HG02981 (cell line): ENCODE measurements at regions not wholly inside any gene's neighbourhood (a gene's known extent, or its start where the extent isn't known, plus 50 kb on each side); places are given as distances from the start of the nearest gene placed in this dataset.
"Not testable (repeated sequence)": the region's sequence is repeated elsewhere in the genome, so short reads cannot be mapped to it uniquely, and the experiment has no call there.

Experiments used
- ATAC-seq: cut with Tn5 transposase; IDR thresholded peaks from one replicate; pipeline ENCODE4 v1.9.1; 2021; ENCODE audit warnings: mild to moderate bottlenecking, moderate library complexity; ENCODE audit not compliant: unreplicated experiment

- no peak for ATAC-seq
Measured at GRCh38 chr1:38787041-38787440, 72.5 kb downstream of the RRAGC start.

GRCh38 chr1:38786040-38786436 is 73.5 kb downstream of the RRAGC start:
- no peak for ATAC-seq

DNA sequence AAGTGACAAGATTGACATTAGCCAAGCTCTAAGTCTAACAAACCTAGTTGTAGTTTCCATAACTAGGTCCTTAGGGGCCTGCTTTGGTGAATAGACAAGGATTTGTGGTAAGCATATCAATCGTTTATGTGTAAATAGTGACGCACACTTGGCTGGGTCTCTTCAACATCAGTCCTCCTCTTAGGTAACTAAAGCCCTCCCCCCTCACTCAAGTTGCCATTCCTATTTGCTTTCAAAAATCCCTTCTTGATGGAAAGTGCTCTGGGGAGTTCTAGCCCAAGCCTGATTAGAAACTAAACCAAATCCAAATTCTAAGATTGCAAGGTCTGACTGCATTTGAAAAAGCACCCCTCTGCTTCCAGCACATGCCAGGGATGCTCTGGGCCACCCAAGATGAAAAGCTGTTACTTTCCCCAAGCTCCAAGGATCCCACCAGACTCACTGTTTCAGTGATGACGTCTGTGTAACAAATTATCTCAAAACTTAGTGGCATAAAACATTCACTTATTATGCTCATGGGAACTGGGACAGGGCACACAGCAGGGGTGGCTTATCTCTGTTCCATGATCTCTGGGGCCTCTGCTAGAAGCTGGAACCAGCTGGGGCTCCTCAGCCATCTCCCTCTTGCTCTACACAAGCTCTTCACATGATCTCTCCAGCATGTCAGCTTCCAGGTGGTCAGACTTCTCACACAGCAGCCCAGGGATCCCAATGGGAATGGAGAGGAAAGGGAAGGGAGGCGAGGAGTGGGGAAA is 74.1 kb downstream of the RRAGC start:
- ATAC-seq: no peak

DNA sequence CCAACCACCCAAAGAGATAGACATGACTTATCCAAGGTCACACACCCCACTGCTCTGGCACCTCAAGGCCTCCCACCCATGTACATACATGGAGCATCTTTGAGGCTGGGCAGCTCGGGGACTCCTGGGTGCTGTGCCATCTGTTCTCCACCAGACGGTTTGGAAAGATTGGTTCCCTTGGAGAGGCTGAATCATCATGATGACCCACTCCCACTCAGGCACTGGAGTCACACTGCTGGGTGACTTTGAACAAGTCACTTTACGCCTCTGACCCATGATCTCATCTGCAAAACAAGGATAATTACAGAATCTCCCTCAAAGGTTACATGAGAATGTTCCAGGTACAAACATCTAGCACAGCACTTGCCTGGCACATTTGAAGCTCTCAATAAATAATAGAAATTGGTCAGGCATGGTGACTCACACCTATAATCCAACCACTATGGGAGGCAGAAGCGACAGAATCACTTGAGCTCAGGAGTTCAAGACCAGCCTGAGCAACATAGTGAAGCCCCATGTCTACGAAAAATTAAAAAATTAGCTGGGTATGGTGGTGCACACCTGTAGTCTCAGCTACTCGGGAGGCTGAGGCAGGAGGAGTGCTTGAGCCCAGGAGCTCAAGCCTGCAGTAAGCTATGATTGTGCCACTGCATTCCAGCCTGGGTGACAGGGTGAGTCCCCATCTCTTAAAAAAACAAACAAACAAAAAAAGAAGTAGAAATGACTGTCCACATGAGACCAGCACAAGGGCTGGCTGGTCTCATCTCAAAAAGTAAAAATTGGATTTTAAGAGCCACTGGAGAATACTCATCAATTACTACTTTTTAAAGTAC is 74.9 kb downstream of the RRAGC start:
- ATAC-seq: no peak

DNA sequence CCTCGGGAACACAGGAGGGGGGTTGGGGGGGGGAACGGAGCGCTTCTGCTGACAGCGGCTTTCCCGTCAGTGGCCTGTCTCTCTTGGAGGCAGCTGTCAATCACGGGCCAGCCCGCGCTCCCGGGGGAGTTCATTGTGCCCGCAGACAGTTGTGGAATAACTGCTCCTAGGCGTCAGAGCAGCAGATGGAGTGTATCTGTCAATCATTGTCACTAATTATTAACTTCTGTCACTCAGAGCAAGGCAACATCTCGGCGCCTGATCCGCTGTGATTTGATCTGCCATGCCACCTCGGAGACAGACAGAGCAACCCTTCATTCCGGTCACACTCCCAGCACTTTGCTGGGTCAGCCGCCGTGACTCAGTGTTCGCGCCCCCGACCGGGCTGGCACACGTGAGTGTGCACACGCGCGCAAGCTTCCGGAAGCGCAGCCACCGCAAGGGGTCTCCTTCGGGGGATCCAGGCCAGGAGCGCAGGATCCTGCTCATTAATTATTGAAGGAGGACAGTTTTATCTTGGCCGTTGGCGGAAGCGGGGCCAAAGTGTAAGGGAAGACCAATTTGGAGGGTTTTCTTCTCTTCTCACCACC is 75.8 kb downstream of the RRAGC start:
- no peak for ATAC-seq

- no peak for ATAC-seq
Measured at GRCh38 chr1:38781872-38782617, 77.5 kb downstream of the RRAGC start.

GRCh38 chr1:38780133-38780532 is 79.4 kb downstream of the RRAGC start:
- ATAC-seq: no peak

DNA sequence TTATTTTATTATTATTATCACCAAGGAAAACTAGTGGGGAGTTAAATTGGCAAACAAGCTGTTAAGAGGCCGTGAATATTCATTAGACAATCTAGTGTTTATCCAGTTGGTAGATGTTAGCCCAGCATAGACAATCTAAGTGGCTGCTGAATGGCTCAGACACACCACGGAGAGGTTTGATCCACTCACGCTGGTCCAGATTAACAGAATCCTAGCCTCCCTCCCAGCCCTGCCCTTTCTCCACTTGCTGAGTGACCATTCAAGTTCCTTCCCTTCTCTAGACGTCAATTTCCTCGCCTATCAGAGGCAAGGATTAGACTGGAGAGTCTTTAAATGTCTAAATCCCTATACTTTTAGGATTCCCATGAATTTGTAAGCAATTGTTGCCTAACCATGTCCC is 80.1 kb downstream of the RRAGC start:
- ATAC-seq: no peak

DNA sequence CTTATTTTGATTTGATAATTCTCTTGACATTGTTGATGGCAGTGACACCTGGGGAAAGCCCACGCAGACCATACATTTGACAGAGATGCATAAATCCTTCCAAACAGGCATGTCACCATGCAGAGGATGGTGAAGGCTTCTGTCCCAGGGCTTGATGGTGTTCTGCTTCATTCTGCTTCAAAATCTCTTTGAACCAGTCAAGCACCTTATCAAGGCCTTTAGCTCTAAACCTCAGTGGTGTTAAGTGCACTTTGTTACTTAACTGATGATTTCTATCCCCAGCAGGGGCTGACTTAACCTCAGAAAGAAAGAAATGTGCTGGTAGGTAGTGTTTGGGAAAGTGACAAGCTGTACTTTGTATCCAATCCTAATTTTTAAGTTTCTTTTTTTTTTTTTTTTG is 81.1 kb downstream of the RRAGC start:
- no peak for ATAC-seq

- no peak for ATAC-seq
Measured at GRCh38 chr1:38778051-38778450, 81.5 kb downstream of the RRAGC start.

GRCh38 chr1:38777464-38777957 is 82.1 kb downstream of the RRAGC start:
- ATAC-seq: no peak

DNA sequence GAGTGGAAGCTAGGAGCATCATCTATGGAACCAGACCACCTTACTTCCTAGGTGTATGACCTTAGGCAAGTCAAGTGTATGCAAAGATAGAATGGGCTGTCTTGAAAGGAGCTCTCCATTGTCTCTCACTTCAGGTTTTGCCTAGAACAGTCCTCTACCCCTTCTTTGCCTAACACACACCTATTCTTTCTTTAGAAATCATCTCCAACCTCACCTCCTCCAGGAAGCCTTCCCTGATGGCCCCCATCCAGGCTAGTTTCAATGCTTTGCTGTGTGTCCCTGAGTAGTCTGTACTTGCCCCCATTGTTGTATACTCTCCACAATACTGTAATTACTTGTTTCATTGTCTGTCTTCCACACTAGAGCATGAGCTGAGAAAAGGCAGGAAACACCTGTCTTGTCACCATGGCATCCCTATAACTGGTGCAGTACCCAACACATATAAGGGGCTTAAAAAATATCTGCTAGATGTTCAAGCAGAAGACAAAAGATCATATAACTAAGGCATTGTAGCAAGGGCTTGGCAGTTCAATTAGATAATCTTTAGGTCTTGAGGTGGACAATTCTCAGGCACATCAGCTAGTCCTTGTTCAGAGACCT is 83.0 kb downstream of the RRAGC start:
- ATAC-seq: no peak

GRCh38 chr1:38775175-38775845 is 84.3 kb downstream of the RRAGC start:
- no peak for ATAC-seq

DNA sequence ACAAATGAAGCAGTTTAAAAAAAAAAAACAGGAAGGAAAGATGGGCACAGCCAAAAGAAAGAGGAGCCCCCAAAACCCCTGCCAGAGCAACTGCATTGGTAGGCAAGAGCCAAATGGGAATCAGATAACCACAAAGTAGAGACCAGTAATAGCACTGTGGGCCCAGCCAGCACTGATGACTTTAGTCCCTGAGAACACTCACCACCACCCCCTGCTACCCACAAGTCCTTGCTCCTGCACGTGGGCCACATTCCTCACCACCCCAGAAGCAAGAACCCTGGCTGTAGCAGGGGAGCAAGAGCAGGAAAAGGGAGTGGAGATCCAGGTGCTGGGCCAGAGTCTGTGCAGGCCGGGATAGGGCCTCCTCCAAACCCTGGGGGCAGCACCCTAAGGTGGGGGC is 86.1 kb downstream of the RRAGC start:
- no peak for ATAC-seq

DNA sequence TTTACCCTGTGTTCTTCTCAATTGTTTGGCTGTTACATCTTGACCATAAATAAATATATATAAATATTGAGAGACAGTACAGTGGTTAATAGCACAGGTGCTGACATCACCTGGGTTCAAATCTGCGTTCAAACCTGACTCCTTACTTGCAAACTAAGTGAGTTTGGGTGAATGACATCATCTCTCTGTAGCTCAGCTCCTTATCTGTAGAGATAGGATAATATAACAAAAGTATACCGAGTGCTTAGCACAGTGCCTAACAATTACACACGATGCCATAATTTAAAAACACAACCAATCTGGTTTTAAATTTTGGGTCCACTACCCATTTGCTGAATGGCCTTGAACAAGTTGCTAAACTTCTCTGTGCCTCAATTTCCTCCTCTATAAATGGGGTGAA is 86.6 kb downstream of the RRAGC start:
- no peak for ATAC-seq

- no peak for ATAC-seq
Measured at GRCh38 chr1:38772026-38772425, 87.5 kb downstream of the RRAGC start.

GRCh38 chr1:38770516-38771173 is 88.9 kb downstream of the RRAGC start:
- ATAC-seq: not testable (repeated sequence)

- no peak for ATAC-seq
Measured at GRCh38 chr1:38766125-38766524, 93.4 kb downstream of the RRAGC start.

DNA sequence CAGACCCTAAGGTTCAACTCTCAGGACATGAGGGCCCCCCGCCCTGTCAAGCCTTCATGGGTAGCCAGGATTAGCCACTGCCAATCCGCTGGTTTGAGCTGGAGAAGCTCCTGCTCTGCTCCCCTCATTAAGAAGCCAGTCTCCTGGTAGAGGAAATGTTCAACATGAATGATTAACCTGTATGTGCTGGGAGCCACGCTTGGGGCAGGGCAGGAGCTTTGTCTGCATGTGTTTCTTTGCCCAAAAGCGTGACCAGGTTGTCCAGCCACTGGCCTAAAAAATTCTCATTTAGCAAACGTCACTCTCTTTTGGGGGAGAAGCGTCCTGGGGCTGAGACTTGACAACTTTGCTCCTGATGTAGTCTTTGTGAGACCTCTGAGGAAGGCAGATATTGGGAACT is 96.5 kb downstream of the RRAGC start:
- no peak for ATAC-seq

DNA sequence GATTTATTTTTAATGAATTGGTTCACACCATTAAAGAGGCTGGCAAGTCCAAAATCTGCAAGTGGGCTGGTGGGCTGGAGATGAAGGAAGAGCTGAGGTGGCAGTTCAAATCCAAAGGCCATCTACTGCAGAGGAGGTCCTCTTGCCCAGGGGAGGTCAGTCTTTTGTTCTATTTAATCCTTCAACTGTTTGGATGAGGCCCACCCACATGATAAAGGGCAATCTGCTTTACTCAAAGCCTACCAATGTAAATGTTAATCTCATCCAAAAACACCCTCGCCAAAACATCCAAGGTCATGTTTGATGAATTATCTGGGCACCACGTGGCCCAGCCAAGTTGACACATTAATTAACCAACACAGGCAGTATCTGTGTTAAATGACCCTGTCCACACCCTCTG is 99.0 kb downstream of the RRAGC start:
- no peak for ATAC-seq
